NCI-H1694 (cell line): ENCODE measurements at regions not wholly inside any gene's neighbourhood (a gene's known extent, or its start where the extent isn't known, plus 50 kb on each side); places are given as distances from the start of the nearest gene placed in this dataset.
"Not testable (repeated sequence)": the region's sequence is repeated elsewhere in the genome, so short reads cannot be mapped to it uniquely, and the experiment has no call there.

Experiments
- DNase-seq: peaks from one replicate; lab custom pipeline; 2025; lab: John Stamatoyannopoulos, UW

DNA sequence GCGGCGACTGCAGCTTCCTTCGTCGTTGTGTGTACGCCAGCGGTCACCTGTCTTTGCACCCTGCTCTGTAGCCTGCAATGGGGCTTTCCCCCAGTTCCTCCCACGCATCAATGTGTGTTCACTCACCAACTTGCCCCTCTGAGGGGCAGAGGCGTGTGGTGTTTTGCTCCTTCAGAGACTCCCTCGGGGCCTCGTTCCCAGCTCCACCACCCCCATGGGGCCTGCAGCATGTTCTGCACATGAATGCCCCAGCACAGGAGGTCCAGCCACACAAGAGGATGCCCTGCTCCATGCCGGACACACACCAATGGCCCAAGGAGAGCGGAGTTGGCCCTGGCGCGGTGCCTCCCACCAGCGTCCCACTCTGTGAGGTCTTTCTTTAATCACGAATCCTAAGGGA is 196.8 kb downstream of the BANP start:
- not testable (repeated sequence) for DNase-seq

DNA sequence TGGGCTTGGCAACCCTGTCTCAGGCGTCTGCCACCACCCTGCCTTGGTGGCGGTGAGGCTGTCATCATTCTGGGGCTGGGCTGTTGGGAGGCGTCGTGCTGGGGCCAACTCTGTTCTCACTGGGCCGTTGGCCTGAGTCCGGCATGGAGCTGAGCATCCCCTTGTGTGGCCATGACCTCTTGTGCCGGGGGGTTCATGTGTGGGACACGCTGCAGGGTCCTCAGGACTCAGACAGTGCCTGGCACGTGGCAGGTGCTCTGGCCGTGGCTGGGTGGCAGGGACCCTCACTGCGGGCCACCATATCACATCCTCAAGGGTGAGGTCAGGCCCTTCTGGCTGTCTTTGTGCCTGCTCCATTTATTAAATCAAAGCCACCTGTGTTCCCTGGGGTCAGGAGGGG is 197.4 kb downstream of the BANP start:
- DNase-seq: not testable (repeated sequence)

GRCh38 chr16:88149158-88149603 is 197.9 kb downstream of the BANP start:
- DNase-seq: not testable (repeated sequence)

DNA sequence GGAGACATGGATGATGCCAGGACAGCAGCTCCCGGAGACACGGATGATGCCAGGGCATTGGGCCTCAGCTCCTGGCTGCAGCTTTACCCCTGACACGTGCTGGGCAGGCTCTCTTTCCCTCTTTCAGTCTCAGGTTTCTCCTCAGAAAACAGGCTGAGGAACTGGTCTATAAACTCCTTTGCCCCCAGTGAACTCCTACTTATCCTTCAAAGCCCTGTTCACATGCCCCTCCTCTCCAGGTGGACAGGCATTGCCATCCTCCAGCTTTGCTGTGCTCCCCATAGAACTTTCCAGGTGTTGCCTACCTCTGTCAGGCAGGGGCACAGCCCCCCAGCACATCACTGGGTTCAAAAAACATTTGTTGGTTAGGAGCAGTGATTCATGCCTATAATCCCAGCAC is 198.4 kb downstream of the BANP start:
- not testable (repeated sequence) for DNase-seq

DNA sequence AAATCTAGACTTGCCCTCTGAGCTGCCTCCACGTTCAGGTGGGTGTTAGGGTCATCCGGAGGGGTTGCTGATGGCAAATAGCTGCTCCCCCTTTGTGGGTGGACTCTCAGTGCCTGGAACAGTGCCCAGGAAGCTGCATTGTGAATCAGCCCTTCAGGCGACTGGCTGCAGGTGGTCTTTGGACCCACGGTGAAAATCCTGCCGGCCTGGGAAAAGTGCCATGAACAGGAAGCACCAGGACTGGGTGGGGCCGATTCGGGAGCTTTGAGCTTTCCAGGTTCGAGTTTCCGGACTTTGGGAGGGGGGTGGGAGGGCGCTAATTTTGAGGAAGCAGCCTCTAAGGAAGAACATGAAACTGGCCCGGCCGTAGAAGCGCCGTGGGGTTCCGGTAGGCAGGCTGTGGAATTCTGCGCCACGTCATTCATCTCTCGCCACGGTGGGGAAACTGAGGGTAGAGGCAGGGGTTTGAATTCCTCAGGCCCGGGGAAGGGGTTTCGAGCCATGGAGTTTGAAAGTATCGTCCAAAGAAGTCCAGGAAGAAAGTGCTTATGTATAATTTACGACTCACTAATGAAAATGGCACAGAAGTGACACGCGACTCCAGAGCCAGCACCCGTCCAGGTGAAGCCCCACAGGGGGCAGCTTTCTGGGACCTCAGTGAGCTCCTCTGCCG is 199.4 kb downstream of the BANP start:
- DNase-seq: not testable (repeated sequence)

GRCh38 chr16:88151129-88151499 is 199.9 kb downstream of the BANP start:
- not testable (repeated sequence) for DNase-seq

DNA sequence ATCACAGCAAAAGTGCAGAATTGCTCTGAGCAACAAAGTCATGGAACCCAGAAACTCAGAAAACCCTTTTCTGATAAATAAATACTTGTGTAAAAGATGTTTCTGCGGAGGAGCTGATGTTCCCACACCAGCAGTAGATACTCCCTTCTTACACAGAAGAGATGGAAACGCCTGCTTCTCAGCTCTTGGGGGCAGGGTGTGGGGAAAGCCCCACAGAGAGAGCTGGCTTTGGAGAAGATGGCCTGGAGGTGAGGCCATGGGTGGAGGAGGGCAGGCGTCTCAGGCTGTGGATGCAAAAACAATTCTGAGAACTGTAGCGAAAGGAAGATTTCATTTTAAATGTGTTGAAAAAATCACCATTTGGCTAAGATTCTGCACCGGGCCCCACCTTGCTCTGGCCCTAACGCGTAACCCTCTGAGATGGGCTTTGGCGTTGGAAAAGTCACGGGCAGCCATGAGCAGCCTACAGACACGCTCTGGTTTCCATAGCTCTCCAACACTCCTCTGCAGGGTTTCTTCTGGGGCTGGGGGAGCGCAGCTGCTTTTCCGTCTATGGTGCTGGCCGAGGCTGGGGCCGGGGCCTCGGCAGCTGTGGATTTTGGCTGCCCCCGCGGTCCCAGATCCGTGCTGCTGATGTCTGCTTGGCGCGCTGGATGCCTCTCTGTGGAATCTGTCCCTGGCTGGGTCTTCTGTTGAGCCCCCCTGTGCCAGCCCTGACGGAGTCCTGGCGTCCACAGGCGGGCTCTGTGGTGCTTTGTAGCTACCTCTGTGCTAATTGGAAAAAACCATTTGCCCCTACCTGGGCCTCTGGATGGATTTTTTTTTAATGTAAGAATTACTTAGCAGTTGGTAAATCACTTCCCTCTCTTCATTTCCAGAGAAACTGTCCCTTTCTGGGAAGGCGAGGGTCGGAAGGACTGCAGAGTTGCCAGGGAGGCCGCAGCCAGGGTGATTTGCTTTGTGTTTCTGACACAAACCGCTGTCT is 200.9 kb downstream of the BANP start:
- DNase-seq: not testable (repeated sequence)

- DNase-seq: not testable (repeated sequence)
Observed at GRCh38 chr16:88152879-88153278, 201.6 kb downstream of the BANP start.

DNA sequence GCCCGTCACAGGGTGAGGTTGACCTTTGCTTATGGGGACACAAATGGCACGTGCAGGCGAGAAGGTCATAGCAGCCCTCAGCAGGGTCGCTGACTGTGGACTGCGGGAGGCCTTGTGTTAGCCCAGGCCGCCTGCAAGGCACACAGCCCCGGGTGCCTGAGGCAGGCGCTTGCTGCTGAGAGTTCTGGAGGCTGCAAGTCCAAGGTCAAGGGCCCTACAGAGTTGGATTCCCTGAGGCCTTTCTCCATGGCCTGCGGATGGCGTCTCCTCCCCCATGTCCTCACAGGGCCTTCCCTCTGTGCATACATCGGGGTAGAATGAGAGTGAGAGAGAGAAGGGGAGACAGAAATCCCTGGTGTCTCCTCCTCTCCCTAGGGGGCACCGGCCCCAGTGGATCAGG is 202.3 kb downstream of the BANP start:
- not testable (repeated sequence) for DNase-seq

DNA sequence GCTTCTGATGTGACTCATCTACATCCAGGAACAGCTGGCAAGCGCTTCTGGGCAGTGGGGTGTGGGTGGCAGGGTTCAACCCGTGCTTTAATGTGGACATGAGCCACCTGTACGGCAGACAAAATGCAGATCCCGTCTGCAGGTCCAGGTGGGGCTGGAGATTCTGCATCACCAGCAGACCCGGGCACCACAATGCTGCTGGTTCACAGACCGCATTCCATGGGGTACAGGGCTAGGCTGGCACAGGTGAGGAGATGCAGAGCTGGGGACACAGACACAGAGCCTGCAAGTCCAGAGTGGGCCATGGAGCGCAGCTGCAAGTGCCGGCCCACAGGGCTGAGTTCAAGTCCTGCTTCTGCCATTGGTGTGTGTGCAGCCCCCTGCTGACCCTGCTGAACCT is 203.7 kb downstream of the BANP start:
- not testable (repeated sequence) for DNase-seq

- DNase-seq: not testable (repeated sequence)
Observed at GRCh38 chr16:88155681-88156080, 204.4 kb downstream of the BANP start.

- DNase-seq: not testable (repeated sequence)
Observed at GRCh38 chr16:88156640-88157283, 205.5 kb downstream of the BANP start.

- not testable (repeated sequence) for DNase-seq
Observed at GRCh38 chr16:88157686-88158085, 206.5 kb downstream of the BANP start.

GRCh38 chr16:88158256-88159045 is 207.2 kb downstream of the BANP start:
- DNase-seq: not testable (repeated sequence)

GRCh38 chr16:88159046-88159896 is 208.0 kb downstream of the BANP start:
- DNase-seq: not testable (repeated sequence)

- DNase-seq: not testable (repeated sequence)
Observed at GRCh38 chr16:88159897-88160335, 208.7 kb downstream of the BANP start.

- DNase-seq: not testable (repeated sequence)
Observed at GRCh38 chr16:88161191-88161590, 210.0 kb downstream of the BANP start.

DNA sequence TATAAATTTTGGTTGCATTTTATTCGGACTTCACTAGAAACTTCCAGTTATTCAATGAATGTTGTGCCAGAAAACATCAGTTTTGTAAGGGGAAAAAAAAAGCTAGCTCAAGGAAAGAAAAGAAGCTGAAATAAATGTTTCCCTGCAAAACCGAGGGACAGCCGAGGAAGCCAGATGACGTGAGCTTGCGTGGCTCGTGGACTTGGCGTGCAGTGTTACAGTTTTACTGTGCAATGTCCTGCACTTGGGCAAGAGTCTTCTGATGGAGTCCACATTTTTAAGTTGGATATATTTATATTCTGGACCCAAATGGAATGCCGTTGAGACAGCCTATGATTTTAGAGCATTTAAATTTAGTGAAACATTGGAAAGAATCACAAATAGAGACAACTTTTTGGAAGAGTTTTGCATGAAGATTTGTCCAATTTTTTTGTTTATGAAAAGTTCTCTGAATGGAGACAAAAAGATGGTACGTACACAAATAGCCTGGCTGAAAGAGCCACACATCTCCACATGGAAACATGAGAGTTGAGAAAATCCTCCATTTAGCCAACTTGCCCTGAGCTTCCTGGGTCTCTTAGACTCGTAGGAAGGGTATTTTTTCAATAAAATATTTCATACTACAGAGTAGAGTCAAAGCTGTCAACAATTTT is 210.5 kb downstream of the BANP start:
- not testable (repeated sequence) for DNase-seq

GRCh38 chr16:88162778-88163177 is 211.5 kb downstream of the BANP start:
- not testable (repeated sequence) for DNase-seq
